K562 (cell line): ENCODE measurements at regions not wholly inside any gene's neighbourhood (a gene's known extent, or its start where the extent isn't known, plus 50 kb on each side); places are given as distances from the start of the nearest gene placed in this dataset.

Experiments used
- ATAC-seq: fragments of 200-7000 bp; cut with Tn5 transposase; 3 replicates; pipeline ENCODE4 v1.9.1; 2020; ENCODE audit warnings: moderate library complexity
- BruUV-seq: library from RNA; stranded (reverse); fragments of 400-500 nt; replicated peaks from 2 replicates; lab custom pipeline; 2021; lab: Mats Ljungman, UMichigan
- CTCF ChIA-PET: fragments of 300-600 bp; formaldehyde crosslinking; extraction: SDS; loops from one replicate; lab custom pipeline; 2021; ENCODE audit warnings: low intra/inter-chr PET ratio; lab: Yijun Ruan, JAX
- POLR2A ChIA-PET: fragments of 300-600, 350-650 bp; sonication (Branson Sonifier 250); formaldehyde crosslinking; extraction: SDS; loops from one replicate; lab custom pipeline; 2021; ENCODE audit warnings: antibody characterized with exemption, inconsistent platforms; lab: Yijun Ruan, JAX
- DNase-seq, 4 experiments: peaks; one replicate each; pipeline versions ENCODE4 v3.0.0 to v3.0.0-alpha.2; 2011 to 2018; ENCODE audit warnings: low spot score in 3 of 4, mixed read lengths in 3 of 4; ENCODE audit errors: extremely low read depth in 1 of 4
- FAIRE-seq: peaks from 2 replicates; lab custom pipeline; 2011; peaks lifted over from hg19 to GRCh38; lab: Jason Lieb, UNC
- H2AFZ ChIP-seq: 2 replicates; pipeline ENCODE4 v1.6.0; 2011; ENCODE audit warnings: low read depth, low read length, control low read depth, inconsistent platforms
- H3K27ac ChIP-seq: fragments of 200-600 bp; 3 replicates; pipeline ENCODE4 v1.8.0; 2011; ENCODE audit warnings: low read depth, mild to moderate bottlenecking, control low read depth, inconsistent platforms, low read length, moderate library complexity, mixed read lengths; ENCODE audit errors: extremely low read depth
- H3K27me3 ChIP-seq, 2 experiments: fragments of 300-600 bp in 1 of 2; 2 replicates in 1 of 2; 3 replicates in 1 of 2; pipeline versions ENCODE4 v1.6.0 to v1.8.0; 2011; ENCODE audit warnings: inconsistent platforms in 2 of 2, low read length in 2 of 2, mild to moderate bottlenecking in 1 of 2, mixed read lengths in 1 of 2, moderate library complexity in 1 of 2; ENCODE audit not compliant: control insufficient read depth in 2 of 2, insufficient read depth in 2 of 2
- H3K36me3 ChIP-seq: fragments of 300-600 bp; 3 replicates; pipeline ENCODE4 v1.8.0; 2011; ENCODE audit warnings: mild to moderate bottlenecking, low read length, inconsistent platforms; ENCODE audit not compliant: control insufficient read depth, insufficient read depth
- H3K4me1 ChIP-seq, 2 experiments: fragments of 200-600 bp in 1 of 2; replicated peaks in 1 of 2; 2 replicates in 1 of 2; 3 replicates in 1 of 2; pipeline versions ENCODE4 v1.5.1 to v1.8.0; 2011; ENCODE audit warnings: inconsistent platforms in 2 of 2, low read length in 2 of 2, mild to moderate bottlenecking in 1 of 2, mixed read lengths in 1 of 2, moderate library complexity in 1 of 2; ENCODE audit not compliant: control insufficient read depth in 2 of 2, insufficient read depth in 2 of 2
- H3K4me2 ChIP-seq: 2 replicates; pipeline ENCODE4 v1.6.1; 2011; ENCODE audit warnings: low read length, control low read depth, inconsistent platforms, mixed read lengths; ENCODE audit not compliant: insufficient read depth
- H3K4me3 ChIP-seq: fragments of 200-600 bp; sonication (generic), shearing (Covaris generic); 2 replicates; pipeline ENCODE4 v1.5.1; 2016; ENCODE audit warnings: control low read depth, inconsistent platforms
- H3K79me2 ChIP-seq: fragments of 200-600 bp; 3 replicates; pipeline ENCODE4 v1.8.0; 2011; ENCODE audit warnings: low read length, inconsistent platforms; ENCODE audit not compliant: control insufficient read depth, insufficient read depth
- H3K9ac ChIP-seq, 2 experiments: 2 replicates each; pipeline versions ENCODE4 v1.6.0 to v1.6.1; 2011; ENCODE audit warnings: low read depth in 2 of 2, low read length in 2 of 2, control low read depth in 1 of 2, inconsistent platforms in 1 of 2, mild to moderate bottlenecking in 1 of 2, mixed read lengths in 1 of 2; ENCODE audit not compliant: insufficient read depth in 1 of 2
- H3K9me1 ChIP-seq: one replicate; pipeline ENCODE4 v1.6.0; 2011; ENCODE audit warnings: inconsistent platforms, mild to moderate bottlenecking, low read length, moderate library complexity; ENCODE audit not compliant: control insufficient read depth, insufficient read depth
- H3K9me3 ChIP-seq: replicated peaks from 2 replicates; pipeline ENCODE4 v1.5.1; 2011; ENCODE audit warnings: low read depth, low read length, inconsistent platforms; ENCODE audit not compliant: control insufficient read depth, insufficient read depth
- H4K20me1 ChIP-seq: replicated peaks from 2 replicates; pipeline ENCODE4 v1.6.1; 2011; ENCODE audit warnings: low read length, inconsistent platforms, mixed read lengths; ENCODE audit not compliant: control insufficient read depth, insufficient read depth
- CXXC5 ChIP-seq: fragments of 250-450 bp; sonication (Bioruptor Pico); IDR thresholded peaks from 2 replicates; pipeline ENCODE4 v1.8.0; 2022; ENCODE audit warnings: inconsistent platforms, mild to moderate bottlenecking, moderate library complexity
- HDAC8 ChIP-seq: fragments of 450-650 bp; IDR thresholded peaks from 2 replicates; pipeline ENCODE4 v1.6.1; 2016; ENCODE audit warnings: mild to moderate bottlenecking, missing genetic modification characterization, moderate library complexity, missing compliant biosample characterization
- MYC ChIP-seq, 2 experiments: fragments of 250-450 bp in 1 of 2; sonication (Bioruptor Pico) in 1 of 2; IDR thresholded peaks; 2 replicates each; pipeline versions ENCODE4 v1.5.1 to v1.6.1; 2012 to 2021; ENCODE audit warnings: low read depth in 2 of 2, borderline replicate concordance in 1 of 2, improper control_type of control experiment in 1 of 2, low read length in 1 of 2, mild to moderate bottlenecking in 1 of 2, moderate library complexity in 1 of 2
- SMARCB1 ChIP-seq: IDR thresholded peaks from 2 replicates; pipeline ENCODE4 v1.6.1; 2011; ENCODE audit warnings: improper control_type of control experiment, low read depth; ENCODE audit not compliant: insufficient read length
- ZNF407 ChIP-seq: fragments of 450-650 bp; IDR thresholded peaks from 2 replicates; pipeline ENCODE4 v1.6.1; 2016; ENCODE audit warnings: low read depth
- WGBS: fragments of 100-300 bp; shearing (Covaris generic); methylation state at CpG from one replicate; pipeline ENCODE4 v1.1.6; 2016; ENCODE audit warnings: low coverage, mixed read lengths; ENCODE audit not compliant: insufficient coverage; ENCODE audit errors: missing lambda C conversion rate; 5-methylcytosine and 5-hydroxymethylcytosine counted together
- in situ Hi-C: fragments of 300-500 bp; cut with MboI; formaldehyde crosslinking; loops from 4 replicates; pipeline ENCODE4 v1.15.0; 2018; ENCODE audit warnings: inconsistent platforms, mixed read lengths
- intact Hi-C: fragments of 100-400 bp; cut with micrococcal nuclease; formaldehyde crosslinking; loops from 2 replicates; pipeline ENCODE4 v1.14.2; 2022

DNA sequence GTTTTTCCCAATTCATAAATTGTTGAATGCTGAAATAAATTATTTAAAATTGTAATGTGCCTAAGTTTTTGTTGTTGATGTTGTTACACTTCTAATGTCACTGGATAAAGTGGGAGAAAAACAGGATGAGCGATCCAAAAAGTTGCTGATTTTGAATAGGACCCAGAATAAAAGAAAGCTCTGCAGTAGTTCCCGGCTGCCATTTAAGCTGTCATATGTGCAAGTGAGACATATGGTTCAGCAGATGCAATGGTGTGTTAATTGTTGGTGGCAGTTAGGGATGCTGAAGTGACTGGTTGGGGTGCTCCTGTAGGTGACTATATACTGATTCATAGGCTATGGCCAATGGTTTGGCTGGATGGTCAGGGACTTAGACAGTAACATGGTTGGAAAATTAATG lies 1517.4 kb upstream of the LRRTM3 start:
- no peak overlapping the region for H3K4me2 ChIP-seq
- H2AFZ ChIP-seq: no peak overlapping the region
- TF ChIP-seq MYC (IDR thresholded peaks at IDR 0.05; ENCODE audit: low read depth, low read length): no peak
- no peak for TF ChIP-seq MYC (CRISPR knock-in tag; IDR thresholded peaks at IDR 0.05; ENCODE audit: borderline replicate concordance, low read depth)
- TF ChIP-seq ZNF407: no peak
- no peak for TF ChIP-seq HDAC8 (tag)
- TF ChIP-seq SMARCB1: no peak
- TF ChIP-seq CXXC5: no peak
- intact Hi-C loops: no loop called here
- no peak overlapping the region for H3K4me3 ChIP-seq
- no peaks in the 10 kb centered on the region; the same call in 1 of the 2 replicates for H3K9me3 ChIP-seq
- no peaks in the 10 kb centered on the region for H4K20me1 ChIP-seq
- no peaks in the 10 kb centered on the region for H3K27me3 ChIP-seq
- H3K9ac ChIP-seq: no peak overlapping the region
- in situ Hi-C loops: no loop called here
- H3K4me1 ChIP-seq: no peaks in the 10 kb centered on the region
- ATAC-seq: no peak
- H3K9me1 ChIP-seq: no peaks in the 10 kb centered on the region
- no TSS peak for BruUV-seq
- no peak for FAIRE-seq
- H3K27ac ChIP-seq: no peak overlapping the region
- no peaks in the 10 kb centered on the region for H3K36me3 ChIP-seq
- H3K79me2 ChIP-seq: no peaks in the 10 kb centered on the region
- ChIA-PET POLR2A (no interaction called here), CTCF (no interaction called here)
- DNase-seq: no peak
- 0% methylated on average over 2 of the region's 2 CpGs for WGBS
